Adipocyte (in vitro differentiated cells): ENCODE measurements at regions not wholly inside any gene's neighbourhood (a gene's known extent, or its start where the extent isn't known, plus 50 kb on each side); places are given as distances from the start of the nearest gene placed in this dataset.
A peak's percentile ranks its signal among the peaks of the same experiment; 100 is the strongest.

Experiments used
- DNase-seq: peaks from one replicate; pipeline ENCODE4 v3.0.0-alpha.2; 2015; ENCODE audit warnings: low read depth
- H3K27me3 ChIP-seq: replicated peaks from 2 replicates; pipeline ENCODE4 v1.7.0; 2013; ENCODE audit warnings: mild to moderate bottlenecking, low read length, moderate library complexity; ENCODE audit not compliant: control insufficient read depth, insufficient read depth
- H3K36me3 ChIP-seq: 2 replicates; pipeline ENCODE4 v1.7.0; 2013; ENCODE audit warnings: low read length, mild to moderate bottlenecking, moderate library complexity; ENCODE audit not compliant: control insufficient read depth, insufficient read depth, severe bottlenecking
- H3K4me1 ChIP-seq: 2 replicates; pipeline ENCODE4 v1.7.0; 2013; ENCODE audit warnings: mild to moderate bottlenecking, low read length, moderate library complexity; ENCODE audit not compliant: control insufficient read depth, insufficient read depth
- H3K4me3 ChIP-seq: 2 replicates; pipeline ENCODE4 v1.7.0; 2013; ENCODE audit warnings: mild to moderate bottlenecking, low read length, moderate library complexity
- H3K9ac ChIP-seq: 2 replicates; pipeline ENCODE4 v1.7.0; 2013; ENCODE audit warnings: mild to moderate bottlenecking, low read length, moderate library complexity
- H3K9me3 ChIP-seq: 2 replicates; pipeline ENCODE4 v1.7.0; 2013; ENCODE audit warnings: mild to moderate bottlenecking, low read length, moderate library complexity; ENCODE audit not compliant: control insufficient read depth

GRCh38 chr2:7706791-7707190 is 789.6 kb downstream of the RNF144A start:
- Histone ChIP-seq H3K4me3 (no peak overlapping the region), H3K36me3 (no peaks in the 10 kb centered on the region), H3K9ac (no peak overlapping the region), H3K4me1 (peaks cover 6% of the 10 kb centered on the region), H3K27me3 (no peaks in the 10 kb centered on the region), H3K9me3 (no peaks in the 10 kb centered on the region)
- DNase-seq: no peak

- no peak overlapping the region for H3K9ac ChIP-seq
- peak; percentile 54 for DNase-seq
These were observed 790.5 kb downstream of the RNF144A start for GRCh38 chr2:7707723-7708122.

GRCh38 chr2:7709907-7710306 is 792.7 kb downstream of the RNF144A start:
- H3K9me3 ChIP-seq: no peaks in the 10 kb centered on the region
- H3K4me3 ChIP-seq: no peak overlapping the region
- H3K27me3 ChIP-seq: no peaks in the 10 kb centered on the region
- H3K9ac ChIP-seq: no peak overlapping the region
- H3K4me1 ChIP-seq: peaks cover 6% of the 10 kb centered on the region
- DNase-seq: no peak
- no peaks in the 10 kb centered on the region for H3K36me3 ChIP-seq

More at GRCh38 chr2:7707723-7708122, 790.5 kb downstream of the RNF144A start:
- H3K27me3 ChIP-seq: no peaks in the 10 kb centered on the region
- H3K9me3 ChIP-seq: no peaks in the 10 kb centered on the region
- H3K36me3 ChIP-seq: no peaks in the 10 kb centered on the region
- no peak overlapping the region for H3K4me3 ChIP-seq
- H3K4me1 ChIP-seq: peaks cover 6% of the 10 kb centered on the region

- H3K27me3 ChIP-seq: no peaks in the 10 kb centered on the region
- no peak overlapping the region for H3K9ac ChIP-seq
- H3K4me3 ChIP-seq: no peak overlapping the region
- H3K9me3 ChIP-seq: no peaks in the 10 kb centered on the region
- no peak for DNase-seq
- peaks cover 6% of the 10 kb centered on the region for H3K4me1 ChIP-seq
- no peaks in the 10 kb centered on the region for H3K36me3 ChIP-seq
These were observed 794.0 kb downstream of the RNF144A start for GRCh38 chr2:7711167-7711566.

GRCh38 chr2:7719876-7720275 is 802.7 kb downstream of the RNF144A start:
- no peaks in the 10 kb centered on the region for H3K27me3 ChIP-seq
- H3K9me3 ChIP-seq: no peaks in the 10 kb centered on the region
- no peak overlapping the region for H3K4me3 ChIP-seq
- no peaks in the 10 kb centered on the region for H3K4me1 ChIP-seq
- no peak overlapping the region for H3K9ac ChIP-seq
- DNase-seq: no peak
- no peaks in the 10 kb centered on the region for H3K36me3 ChIP-seq

GRCh38 chr2:7721413-7721995 is 804.3 kb downstream of the RNF144A start:
- H3K36me3 ChIP-seq: no peaks in the 10 kb centered on the region
- no peaks in the 10 kb centered on the region for H3K27me3 ChIP-seq
- no peaks in the 10 kb centered on the region for H3K4me1 ChIP-seq

GRCh38 chr2:7722212-7722910 is 805.1 kb downstream of the RNF144A start:
- Histone ChIP-seq H3K27me3 (no peaks in the 10 kb centered on the region), H3K36me3 (no peaks in the 10 kb centered on the region), H3K4me1 (no peaks in the 10 kb centered on the region), H3K4me3 (no peak overlapping the region), H3K9ac (no peak overlapping the region), H3K9me3 (no peaks in the 10 kb centered on the region)
- no peak for DNase-seq

More at GRCh38 chr2:7721413-7721995, 804.3 kb downstream of the RNF144A start:
- no peak for DNase-seq
- no peak overlapping the region for H3K9ac ChIP-seq
- H3K4me3 ChIP-seq: no peak overlapping the region
- H3K9me3 ChIP-seq: no peaks in the 10 kb centered on the region

- no peaks in the 10 kb centered on the region for H3K36me3 ChIP-seq
- H3K9ac ChIP-seq: no peak overlapping the region
- no peak overlapping the region for H3K4me3 ChIP-seq
- no peaks in the 10 kb centered on the region for H3K27me3 ChIP-seq
- H3K9me3 ChIP-seq: no peaks in the 10 kb centered on the region
- no peaks in the 10 kb centered on the region for H3K4me1 ChIP-seq
- no peak for DNase-seq
These were observed 807.1 kb downstream of the RNF144A start for GRCh38 chr2:7724336-7724735.

- H3K36me3 ChIP-seq: no peaks in the 10 kb centered on the region
- H3K9me3 ChIP-seq: no peaks in the 10 kb centered on the region
These were observed 808.1 kb downstream of the RNF144A start for GRCh38 chr2:7725171-7725849.

GRCh38 chr2:7725850-7726242 is 808.6 kb downstream of the RNF144A start:
- Histone ChIP-seq H3K27me3 (no peaks in the 10 kb centered on the region), H3K4me1 (no peaks in the 10 kb centered on the region), H3K9ac (no peak overlapping the region), H3K9me3 (no peaks in the 10 kb centered on the region), H3K4me3 (no peak overlapping the region), H3K36me3 (no peaks in the 10 kb centered on the region)
- no peak for DNase-seq

More at GRCh38 chr2:7725171-7725849, 808.1 kb downstream of the RNF144A start:
- no peak overlapping the region for H3K9ac ChIP-seq
- DNase-seq: no peak
- no peaks in the 10 kb centered on the region for H3K4me1 ChIP-seq
- no peaks in the 10 kb centered on the region for H3K27me3 ChIP-seq
- no peak overlapping the region for H3K4me3 ChIP-seq

- H3K9me3 ChIP-seq: no peaks in the 10 kb centered on the region
- H3K27me3 ChIP-seq: no peaks in the 10 kb centered on the region
- no peak overlapping the region for H3K4me3 ChIP-seq
- H3K36me3 ChIP-seq: no peaks in the 10 kb centered on the region
- H3K4me1 ChIP-seq: no peaks in the 10 kb centered on the region
- DNase-seq: no peak
- H3K9ac ChIP-seq: no peak overlapping the region
These were observed 809.8 kb downstream of the RNF144A start for GRCh38 chr2:7726989-7727388.
